A673 (cell line): ENCODE measurements at regions not wholly inside any gene's neighbourhood (a gene's known extent, or its start where the extent isn't known, plus 50 kb on each side); places are given as distances from the start of the nearest gene placed in this dataset.

ENCODE experiments used
- BruUV-seq: library from RNA; stranded (reverse); fragments of 400-500 nt; replicated peaks from 2 replicates; lab custom pipeline; 2021; lab: Mats Ljungman, UMichigan
- CTCF ChIA-PET: fragments of 300-600 bp; sonication (Branson Sonifier 250); formaldehyde crosslinking; loops from one replicate; lab custom pipeline; 2022; ENCODE audit warnings: antibody characterized with exemption; lab: Charles Lee
- POLR2A ChIA-PET: fragments of 300-600 bp; sonication (Branson Sonifier 250); formaldehyde crosslinking; loops from one replicate; lab custom pipeline; 2022; ENCODE audit warnings: antibody characterized with exemption; ENCODE audit not compliant: low non-redundant PET; lab: Charles Lee
- DNase-seq: peaks from one replicate; pipeline ENCODE4 v3.0.0-alpha.2; 2015; ENCODE audit warnings: low spot score
- H3K27ac ChIP-seq: fragments of 200-600 bp; sonication (generic); 2 replicates; pipeline ENCODE4 v1.5.1; 2016; ENCODE audit warnings: mixed run types, low read depth, mild to moderate bottlenecking, mixed read lengths, antibody characterized with exemption, low read length; ENCODE audit not compliant: poor library complexity, severe bottlenecking
- H3K27me3 ChIP-seq: fragments of 200-600 bp; sonication (generic); replicated peaks from 2 replicates; pipeline ENCODE4 v1.6.1; 2017; ENCODE audit warnings: mixed run types, low read depth, mild to moderate bottlenecking, mixed read lengths, antibody characterized with exemption, low read length; ENCODE audit not compliant: insufficient read depth, poor library complexity
- H3K36me3 ChIP-seq: fragments of 200-600 bp; sonication (generic); 2 replicates; pipeline ENCODE4 v1.6.1; 2016; ENCODE audit warnings: mixed run types, mild to moderate bottlenecking, mixed read lengths, antibody characterized with exemption, low read length; ENCODE audit not compliant: insufficient read depth, poor library complexity, severe bottlenecking
- H3K4me1 ChIP-seq: fragments of 200-600 bp; sonication (generic); 2 replicates; pipeline ENCODE4 v1.6.1; 2017; ENCODE audit warnings: mixed run types, mild to moderate bottlenecking, mixed read lengths, antibody characterized with exemption, low read length; ENCODE audit not compliant: insufficient read depth, poor library complexity, severe bottlenecking
- H3K4me3 ChIP-seq: fragments of 200-600 bp; sonication (generic); 2 replicates; pipeline ENCODE4 v1.5.1; 2016; ENCODE audit warnings: low read depth, mixed run types, mild to moderate bottlenecking, mixed read lengths, low read length; ENCODE audit not compliant: poor library complexity, severe bottlenecking
- H3K9me3 ChIP-seq: fragments of 200-600 bp; sonication (generic); 2 replicates; pipeline ENCODE4 v1.6.1; 2016; ENCODE audit warnings: mixed run types, low read depth, mild to moderate bottlenecking, mixed read lengths, antibody characterized with exemption, low read length; ENCODE audit not compliant: poor library complexity, severe bottlenecking
- CTCF ChIP-seq: fragments of 300-800, 200-600 bp; sonication (generic); conservative IDR thresholded peaks from 2 replicates; pipeline ENCODE4 v1.5.1; 2017; ENCODE audit warnings: low read depth, mild to moderate bottlenecking, antibody characterized with exemption, low read length, moderate library complexity, mixed read lengths
- EZH2 ChIP-seq: fragments of 200-600 bp; sonication (generic); IDR thresholded peaks from 2 replicates; pipeline ENCODE4 v1.6.1; 2017; ENCODE audit warnings: borderline replicate concordance, low read depth, mild to moderate bottlenecking, mixed read lengths, antibody characterized with exemption, low read length; ENCODE audit not compliant: poor library complexity, severe bottlenecking
- intact Hi-C: fragments of 100-400 bp; cut with micrococcal nuclease; formaldehyde crosslinking; loops from one replicate; pipeline ENCODE4 v1.10.0; 2022; ENCODE audit not compliant: unreplicated experiment

DNA sequence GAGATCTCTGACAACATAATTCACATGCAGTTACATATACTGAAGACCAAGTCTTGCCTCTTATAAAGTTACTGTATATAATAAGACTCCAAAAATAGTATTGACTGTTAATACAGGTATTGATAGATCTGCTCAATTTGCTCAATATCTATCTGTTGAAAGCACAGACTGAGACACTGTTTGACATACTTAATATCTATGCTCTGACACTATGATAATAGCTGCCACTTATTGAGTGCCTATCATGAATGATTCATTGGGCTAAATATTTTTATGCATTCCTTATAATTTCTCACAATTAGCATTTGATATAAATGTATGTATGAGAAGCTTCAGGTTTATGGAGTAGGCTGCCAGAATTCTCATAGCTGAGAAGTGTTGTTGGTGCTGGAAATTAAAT lies 1600.9 kb upstream of the IGFBP7 start:
- POLR2A ChIA-PET, result no interaction called here
- no peak for TF ChIP-seq CTCF
- no peak for TF ChIP-seq EZH2
- no peaks in the 10 kb centered on the region for H3K36me3 ChIP-seq
- no peak for DNase-seq
- no peak overlapping the region for H3K27ac ChIP-seq
- H3K4me3 ChIP-seq, result no peak overlapping the region
- no TSS peak for BruUV-seq
- H3K27me3 ChIP-seq, result no peaks in the 10 kb centered on the region
- no peaks in the 10 kb centered on the region for H3K9me3 ChIP-seq
- no peaks in the 10 kb centered on the region for H3K4me1 ChIP-seq
- CTCF ChIA-PET, result no interaction called here
- intact Hi-C loops, result no loop called here

DNA sequence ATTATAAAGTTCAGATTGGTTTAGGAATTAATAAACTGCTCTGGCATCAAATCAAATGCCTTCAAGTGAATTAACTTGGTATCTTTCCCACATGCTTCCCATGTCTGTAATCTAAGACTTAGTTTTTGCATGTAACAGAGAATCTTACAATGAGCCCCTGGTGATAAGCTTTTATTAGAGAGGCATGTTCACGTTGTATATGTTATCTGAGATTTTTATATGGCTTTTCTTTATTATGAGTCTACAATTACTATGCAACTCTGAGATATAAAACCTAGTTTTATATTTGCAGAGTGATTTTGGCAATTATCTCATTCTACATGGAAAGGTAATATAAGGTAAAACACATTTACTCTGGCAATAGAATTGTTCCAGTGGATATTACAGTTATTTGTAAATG lies 1578.4 kb upstream of the IGFBP7 start:
- no peak for TF ChIP-seq CTCF
- TF ChIP-seq EZH2, result no peak
- intact Hi-C loops, result no loop called here
- no peak for DNase-seq
- Histone ChIP-seq H3K4me3 (no peak overlapping the region), H3K27ac (no peak overlapping the region), H3K9me3 (no peaks in the 10 kb centered on the region), H3K4me1 (no peaks in the 10 kb centered on the region), H3K27me3 (no peaks in the 10 kb centered on the region), H3K36me3 (no peaks in the 10 kb centered on the region)
- POLR2A ChIA-PET, result no interaction called here
- CTCF ChIA-PET, result no interaction called here
- BruUV-seq, result no TSS peak

DNA sequence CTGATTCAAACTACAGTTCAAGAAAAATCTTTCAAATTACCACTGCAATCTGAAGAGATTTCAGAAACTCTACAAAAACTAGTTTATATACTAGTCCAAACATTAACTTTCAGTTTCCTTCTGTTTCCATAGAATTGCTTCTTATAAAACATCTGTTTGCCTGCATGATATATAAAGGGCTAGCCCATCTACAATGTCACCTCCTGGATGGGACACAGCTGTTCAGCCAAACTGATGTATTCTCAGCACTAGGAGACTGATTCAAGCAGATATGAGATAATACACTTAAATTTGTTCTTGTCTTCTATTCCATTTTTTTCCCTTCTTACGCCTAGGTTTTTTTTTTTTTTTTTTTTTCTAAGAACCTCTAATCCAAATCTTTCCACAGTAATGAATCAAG lies 1569.7 kb upstream of the IGFBP7 start:
- no peaks in the 10 kb centered on the region for H3K4me1 ChIP-seq
- H3K9me3 ChIP-seq, result no peaks in the 10 kb centered on the region
- H3K4me3 ChIP-seq, result no peak overlapping the region
- no TSS peak for BruUV-seq
- no peaks in the 10 kb centered on the region for H3K36me3 ChIP-seq
- no peaks in the 10 kb centered on the region for H3K27me3 ChIP-seq
- no peak for DNase-seq
- TF ChIP-seq CTCF (no peak), EZH2 (no peak)
- intact Hi-C loops, result no loop called here
- no peak overlapping the region for H3K27ac ChIP-seq
- ChIA-PET CTCF (no interaction called here), POLR2A (no interaction called here)
